Upper lobe of right lung (tissue), 1 donor: ENCODE measurements at regions not wholly inside any gene's neighbourhood (a gene's known extent, or its start where the extent isn't known, plus 50 kb on each side); places are given as distances from the start of the nearest gene placed in this dataset.

Experiments used
- ATAC-seq: fragments of 200-7000 bp; cut with Tn5 transposase; one replicate; pipeline ENCODE4 v1.9.1; 2020; ENCODE audit warnings: mild to moderate bottlenecking, moderate library complexity
- DNase-seq: peaks from one replicate; pipeline ENCODE4 v3.0.0-alpha.2; 2020
- H3K27ac ChIP-seq: fragments of 200-600 bp; one replicate; pipeline ENCODE4 v1.8.0; 2022
- H3K27me3 ChIP-seq: fragments of 200-600 bp; one replicate; pipeline ENCODE4 v1.8.0; 2022; ENCODE audit warnings: mild to moderate bottlenecking
- H3K36me3 ChIP-seq: fragments of 200-600 bp; one replicate; pipeline ENCODE4 v1.8.0; 2022
- H3K4me1 ChIP-seq: fragments of 200-600 bp; one replicate; pipeline ENCODE4 v1.8.0; 2022
- H3K4me3 ChIP-seq: fragments of 200-600 bp; one replicate; pipeline ENCODE4 v1.8.0; 2022; ENCODE audit warnings: mild to moderate bottlenecking
- H3K9me3 ChIP-seq: fragments of 200-600 bp; one replicate; pipeline ENCODE4 v1.8.0; 2022
- intact Hi-C: fragments of 100-400 bp; cut with DNase I; formaldehyde crosslinking; loops from one replicate; pipeline ENCODE4 v1.11.0; 2022
- TF ChIP-seq, protein P1 (sequence below): fragments of 200-600 bp; IDR thresholded peaks from one replicate; pipeline ENCODE4 v1.8.0; 2022; ENCODE audit warnings: antibody characterized with exemption
- donor health status: DM: no; HTN: yes; CAD: no; lungs with severe emphysema.

DNA sequence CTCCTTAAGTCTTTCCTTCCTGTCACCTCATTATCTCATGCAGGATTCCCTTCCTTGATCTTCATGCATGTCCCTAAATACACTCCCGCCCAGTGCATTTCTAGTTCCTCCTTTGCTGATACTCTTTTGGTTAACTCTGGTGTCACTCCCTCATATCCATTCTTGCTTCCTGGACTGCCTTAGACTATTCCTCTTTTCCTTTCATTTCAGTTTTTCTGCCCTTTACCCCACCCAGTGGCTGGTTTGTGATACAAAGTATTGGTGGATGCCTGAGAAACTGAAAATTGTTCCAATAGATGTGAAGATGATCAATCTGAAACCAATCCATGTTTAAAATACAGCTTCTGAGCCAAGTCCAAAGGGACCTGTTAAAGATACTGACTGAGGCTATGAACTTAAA, 553.8 kb upstream of the CAMK1G start:
- no peak overlapping the region for H3K27ac ChIP-seq
- no peaks in the 10 kb centered on the region for H3K4me1 ChIP-seq
- H3K27me3 ChIP-seq = no peaks in the 10 kb centered on the region
- DNase-seq (no peak), ATAC-seq (peak; percentile 11)
- TF ChIP-seq, protein P1, sequence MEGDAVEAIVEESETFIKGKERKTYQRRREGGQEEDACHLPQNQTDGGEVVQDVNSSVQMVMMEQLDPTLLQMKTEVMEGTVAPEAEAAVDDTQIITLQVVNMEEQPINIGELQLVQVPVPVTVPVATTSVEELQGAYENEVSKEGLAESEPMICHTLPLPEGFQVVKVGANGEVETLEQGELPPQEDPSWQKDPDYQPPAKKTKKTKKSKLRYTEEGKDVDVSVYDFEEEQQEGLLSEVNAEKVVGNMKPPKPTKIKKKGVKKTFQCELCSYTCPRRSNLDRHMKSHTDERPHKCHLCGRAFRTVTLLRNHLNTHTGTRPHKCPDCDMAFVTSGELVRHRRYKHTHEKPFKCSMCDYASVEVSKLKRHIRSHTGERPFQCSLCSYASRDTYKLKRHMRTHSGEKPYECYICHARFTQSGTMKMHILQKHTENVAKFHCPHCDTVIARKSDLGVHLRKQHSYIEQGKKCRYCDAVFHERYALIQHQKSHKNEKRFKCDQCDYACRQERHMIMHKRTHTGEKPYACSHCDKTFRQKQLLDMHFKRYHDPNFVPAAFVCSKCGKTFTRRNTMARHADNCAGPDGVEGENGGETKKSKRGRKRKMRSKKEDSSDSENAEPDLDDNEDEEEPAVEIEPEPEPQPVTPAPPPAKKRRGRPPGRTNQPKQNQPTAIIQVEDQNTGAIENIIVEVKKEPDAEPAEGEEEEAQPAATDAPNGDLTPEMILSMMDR = no peak
- intact Hi-C loops = no loop called here
- no peaks in the 10 kb centered on the region for H3K36me3 ChIP-seq
- no peak overlapping the region for H3K4me3 ChIP-seq
- H3K9me3 ChIP-seq = no peaks in the 10 kb centered on the region

DNA sequence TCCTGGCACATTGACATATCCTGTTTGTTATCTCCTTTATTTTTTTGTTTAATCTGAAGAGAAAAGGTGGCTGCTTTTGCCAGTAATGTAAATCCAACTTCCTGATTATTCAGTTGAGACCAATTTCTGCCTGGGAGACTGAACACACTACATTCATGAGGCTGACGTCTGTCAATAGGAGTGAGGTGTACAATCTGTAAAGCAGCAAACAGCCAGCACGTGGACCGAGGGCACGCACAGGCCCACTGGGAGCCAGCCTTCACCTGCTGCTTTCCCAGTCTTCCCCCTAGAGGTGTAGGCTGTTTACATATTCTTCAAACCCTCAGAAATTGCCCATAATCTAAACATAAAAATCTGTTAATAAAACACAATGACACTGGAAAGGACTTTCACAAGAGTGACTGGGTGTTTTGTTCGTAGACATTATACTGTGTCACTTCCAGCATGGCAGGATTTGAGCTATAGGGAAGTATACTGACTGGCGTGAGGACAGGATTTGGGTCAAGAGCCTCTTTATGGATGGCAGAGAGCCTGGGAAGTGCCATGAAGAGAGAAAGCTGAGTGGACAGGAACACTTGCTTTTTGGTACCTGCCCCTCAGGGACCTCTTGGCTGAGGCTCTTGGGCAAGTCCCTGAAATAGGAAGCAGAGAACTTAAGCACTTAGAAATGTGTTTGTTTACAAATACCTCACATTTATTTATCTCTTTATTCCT, 552.9 kb upstream of the CAMK1G start:
- no peak overlapping the region for H3K4me3 ChIP-seq
- H3K9me3 ChIP-seq = no peaks in the 10 kb centered on the region
- no peaks in the 10 kb centered on the region for H3K27me3 ChIP-seq
- H3K36me3 ChIP-seq = no peaks in the 10 kb centered on the region
- peak; percentile 85 for ATAC-seq
- no peak overlapping the region for H3K27ac ChIP-seq
- TF ChIP-seq, protein P1 = no peak
- H3K4me1 ChIP-seq = no peaks in the 10 kb centered on the region
- intact Hi-C loops = no loop called here
- no peak for DNase-seq

DNA sequence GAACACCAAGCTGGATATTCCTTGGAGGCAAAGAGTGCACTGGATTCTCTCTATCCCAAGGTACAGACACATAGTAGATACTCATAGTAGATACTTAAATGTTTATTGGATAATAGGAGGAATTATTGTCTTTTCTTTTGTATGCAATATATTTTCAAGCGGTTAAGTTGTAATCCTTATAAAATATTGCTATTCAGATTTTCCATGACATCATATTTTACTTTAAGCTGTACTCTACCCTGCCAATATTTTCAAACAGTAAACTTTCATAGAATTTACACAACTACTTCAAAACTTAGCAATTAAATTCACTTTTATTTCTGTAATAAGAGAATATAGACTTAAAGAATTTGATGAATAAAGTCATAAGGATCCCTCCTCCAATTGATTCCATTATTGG, 546.5 kb upstream of the CAMK1G start:
- DNase-seq (no peak), ATAC-seq (no peak)
- Histone ChIP-seq H3K4me3 (no peak overlapping the region), H3K36me3 (no peaks in the 10 kb centered on the region), H3K4me1 (peaks cover 2% of the 10 kb centered on the region), H3K27me3 (no peaks in the 10 kb centered on the region), H3K27ac (no peak overlapping the region), H3K9me3 (no peaks in the 10 kb centered on the region)
- TF ChIP-seq, protein P1 = no peak
- intact Hi-C loops = no loop called here

DNA sequence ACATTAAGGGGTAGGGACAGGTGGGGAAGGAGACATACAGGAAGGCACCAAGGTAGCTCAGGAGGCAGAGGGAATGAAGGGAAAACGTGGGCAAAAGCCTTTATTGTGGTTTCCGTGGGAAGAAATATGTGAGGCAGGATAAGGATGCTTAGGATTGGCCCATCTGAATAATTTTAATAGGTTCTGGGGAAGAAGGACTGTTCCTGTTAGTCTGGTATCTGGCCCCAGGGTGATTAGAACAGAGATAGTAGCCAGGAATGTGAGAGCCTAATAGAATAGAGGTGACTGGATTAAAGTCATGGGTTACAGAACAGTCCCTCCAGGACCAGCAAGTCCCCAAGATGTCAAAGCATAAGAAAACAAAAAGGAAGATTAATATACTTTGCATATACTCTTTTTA, 545.2 kb upstream of the CAMK1G start:
- Histone ChIP-seq H3K9me3 (no peaks in the 10 kb centered on the region), H3K36me3 (no peaks in the 10 kb centered on the region), H3K4me3 (no peak overlapping the region), H3K27me3 (no peaks in the 10 kb centered on the region), H3K27ac (no peak overlapping the region), H3K4me1 (peaks cover 2% of the 10 kb centered on the region)
- ATAC-seq (no peak), DNase-seq (no peak)
- intact Hi-C loops = no loop called here
- TF ChIP-seq, protein P1 = no peak

DNA sequence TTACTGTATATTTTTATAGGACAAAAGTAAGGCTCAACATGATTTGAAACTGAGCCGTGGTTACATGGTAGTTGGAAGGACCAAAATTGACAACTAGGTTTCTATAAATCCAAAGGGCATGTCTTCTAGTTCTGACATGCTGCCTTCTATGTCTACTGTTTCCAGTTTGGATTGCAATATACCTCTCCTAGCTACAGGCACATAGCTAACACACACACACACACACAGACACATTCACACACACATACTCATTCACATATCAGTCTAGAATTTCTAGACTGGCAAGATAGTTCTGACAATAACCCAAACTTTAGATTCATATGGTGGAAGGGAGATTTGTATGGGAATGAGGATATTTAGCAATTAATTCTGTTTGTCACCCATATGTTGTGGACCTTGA, 544.8 kb upstream of the CAMK1G start:
- intact Hi-C loops = no loop called here
- no peak overlapping the region for H3K27ac ChIP-seq
- TF ChIP-seq, protein P1 = no peak
- H3K4me3 ChIP-seq = no peak overlapping the region
- no peaks in the 10 kb centered on the region for H3K9me3 ChIP-seq
- no peaks in the 10 kb centered on the region for H3K27me3 ChIP-seq
- H3K4me1 ChIP-seq = peaks cover 2% of the 10 kb centered on the region
- ATAC-seq (no peak), DNase-seq (no peak)
- no peaks in the 10 kb centered on the region for H3K36me3 ChIP-seq

DNA sequence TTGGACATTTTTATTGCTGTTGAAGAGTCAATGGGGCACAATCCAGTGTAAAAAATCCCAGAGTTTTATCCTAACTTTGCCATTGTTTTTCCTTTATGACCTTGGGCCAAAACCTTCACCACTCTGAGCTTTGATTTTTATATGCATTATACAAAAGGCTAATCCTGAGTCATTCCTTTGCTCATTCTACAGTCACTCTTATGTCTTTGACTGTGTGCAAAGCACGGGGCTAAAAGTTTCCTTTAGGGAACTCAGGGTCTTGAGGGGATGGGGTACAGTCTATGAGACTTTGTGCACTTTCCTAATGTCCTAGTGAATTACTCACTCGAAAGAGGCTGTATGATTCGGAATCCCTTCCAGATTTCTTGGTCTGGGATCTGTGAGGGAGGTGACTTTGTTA, 543.2 kb upstream of the CAMK1G start:
- ATAC-seq (no peak), DNase-seq (no peak)
- no peaks in the 10 kb centered on the region for H3K36me3 ChIP-seq
- peaks cover 2% of the 10 kb centered on the region for H3K4me1 ChIP-seq
- TF ChIP-seq, protein P1 = no peak
- no peak overlapping the region for H3K27ac ChIP-seq
- H3K27me3 ChIP-seq = no peaks in the 10 kb centered on the region
- H3K4me3 ChIP-seq = no peak overlapping the region
- intact Hi-C loops = no loop called here
- no peaks in the 10 kb centered on the region for H3K9me3 ChIP-seq
